Skeletal muscle cell (primary cell): ENCODE measurements at regions not wholly inside any gene's neighbourhood (a gene's known extent, or its start where the extent isn't known, plus 50 kb on each side); places are given as distances from the start of the nearest gene placed in this dataset.

Experiments
- DNase-seq: peaks from one replicate; pipeline ENCODE4 v3.0.0-alpha.2; 2010; ENCODE audit warnings: low read depth
- H3K4me3 ChIP-seq: 2 replicates; pipeline ENCODE4 v1.5.1; 2011; ENCODE audit warnings: low read depth, mild to moderate bottlenecking, control low read depth, low read length, moderate library complexity

- H3K4me3 ChIP-seq, result no peak overlapping the region
- DNase-seq, result no peak
These were observed 420.5 kb downstream of the MAFB start for GRCh38 chr20:40268321-40269075.

- no peak overlapping the region for H3K4me3 ChIP-seq
- DNase-seq, result no peak
These were observed 423.1 kb downstream of the MAFB start for GRCh38 chr20:40265825-40266533.

- no peak for DNase-seq
- no peak overlapping the region for H3K4me3 ChIP-seq
These were observed 426.8 kb downstream of the MAFB start for GRCh38 chr20:40262219-40262618.

GRCh38 chr20:40258931-40259330 lies 430.1 kb downstream of the MAFB start:
- H3K4me3 ChIP-seq, result no peak overlapping the region
- DNase-seq, result no peak

GRCh38 chr20:40257763-40258162 lies 431.3 kb downstream of the MAFB start:
- H3K4me3 ChIP-seq, result no peak overlapping the region
- no peak for DNase-seq

- no peak overlapping the region for H3K4me3 ChIP-seq
- no peak for DNase-seq
These were observed 433.7 kb downstream of the MAFB start for GRCh38 chr20:40255365-40255764.

GRCh38 chr20:40254023-40254772 lies 434.8 kb downstream of the MAFB start:
- no peak for DNase-seq
- H3K4me3 ChIP-seq, result no peak overlapping the region

GRCh38 chr20:40251284-40251932 lies 437.6 kb downstream of the MAFB start:
- DNase-seq, result no peak
- no peak overlapping the region for H3K4me3 ChIP-seq

- DNase-seq, result no peak
- no peak overlapping the region for H3K4me3 ChIP-seq
These were observed 439.2 kb downstream of the MAFB start for GRCh38 chr20:40249805-40250204.

GRCh38 chr20:40245829-40246228 lies 443.2 kb downstream of the MAFB start:
- H3K4me3 ChIP-seq, result no peak overlapping the region
- DNase-seq, result no peak

- no peak overlapping the region for H3K4me3 ChIP-seq
- DNase-seq, result no peak
These were observed 444.8 kb downstream of the MAFB start for GRCh38 chr20:40244286-40244685.

- no peak for DNase-seq
- no peak overlapping the region for H3K4me3 ChIP-seq
These were observed 447.3 kb downstream of the MAFB start for GRCh38 chr20:40241596-40242343.

- H3K4me3 ChIP-seq, result no peak overlapping the region
- no peak for DNase-seq
These were observed 450.5 kb downstream of the MAFB start for GRCh38 chr20:40238511-40238910.

GRCh38 chr20:40234593-40234992 lies 454.4 kb downstream of the MAFB start:
- no peak overlapping the region for H3K4me3 ChIP-seq
- DNase-seq, result no peak

- DNase-seq, result no peak
These were observed 455.6 kb downstream of the MAFB start for GRCh38 chr20:40233406-40233805.

GRCh38 chr20:40232756-40233155 lies 456.3 kb downstream of the MAFB start:
- H3K4me3 ChIP-seq, result no peak overlapping the region
- DNase-seq, result no peak

More at GRCh38 chr20:40233406-40233805, 455.6 kb downstream of the MAFB start:
- H3K4me3 ChIP-seq, result no peak overlapping the region

GRCh38 chr20:40232273-40232672 lies 456.8 kb downstream of the MAFB start:
- DNase-seq, result no peak
- H3K4me3 ChIP-seq, result no peak overlapping the region

GRCh38 chr20:40230486-40230885 lies 458.6 kb downstream of the MAFB start:
- no peak overlapping the region for H3K4me3 ChIP-seq
- no peak for DNase-seq

- no peak overlapping the region for H3K4me3 ChIP-seq
- no peak for DNase-seq
These were observed 463.4 kb downstream of the MAFB start for GRCh38 chr20:40225596-40225995.
